Endothelial cell (in vitro differentiated cells): ENCODE measurements at regions not wholly inside any gene's neighbourhood (a gene's known extent, or its start where the extent isn't known, plus 50 kb on each side); places are given as distances from the start of the nearest gene placed in this dataset.

ENCODE experiments used
- DNase-seq: peaks from one replicate; pipeline ENCODE4 v3.0.0; 2021; ENCODE audit warnings: low spot score
- H3K27ac Mint-ChIP-seq: one replicate; pipeline ENCODE4 v1.8.0; 2021; ENCODE audit warnings: mixed read lengths, inconsistent platforms; ENCODE audit not compliant: unreplicated experiment
- H3K27me3 Mint-ChIP-seq: one replicate; pipeline ENCODE4 v1.8.0; 2021; ENCODE audit warnings: mild to moderate bottlenecking, moderate library complexity, mixed read lengths, inconsistent platforms; ENCODE audit not compliant: unreplicated experiment
- H3K36me3 Mint-ChIP-seq: one replicate; pipeline ENCODE4 v1.8.0; 2021; ENCODE audit warnings: mild to moderate bottlenecking, low read depth, mixed read lengths, inconsistent platforms; ENCODE audit not compliant: unreplicated experiment
- H3K4me1 Mint-ChIP-seq: one replicate; pipeline ENCODE4 v1.8.0; 2021; ENCODE audit warnings: mild to moderate bottlenecking, mixed read lengths, inconsistent platforms; ENCODE audit not compliant: unreplicated experiment
- H3K4me3 Mint-ChIP-seq: one replicate; pipeline ENCODE4 v1.8.0; 2021; ENCODE audit warnings: mild to moderate bottlenecking, mixed read lengths, inconsistent platforms; ENCODE audit not compliant: unreplicated experiment
- H3K9me3 Mint-ChIP-seq: one replicate; pipeline ENCODE4 v1.8.0; 2021; ENCODE audit warnings: mixed read lengths, inconsistent platforms; ENCODE audit not compliant: unreplicated experiment
- TF ChIP-seq, protein P1 (sequence below): fragments of 200-600 bp; sonication (generic); IDR thresholded peaks from one replicate; pipeline ENCODE4 v1.5.0; 2021; ENCODE audit warnings: antibody characterized with exemption; ENCODE audit not compliant: unreplicated experiment

- no peak overlapping the region for H3K4me3 Mint-ChIP-seq
- H3K36me3 Mint-ChIP-seq: peaks cover 4% of the 10 kb centered on the region
- H3K27me3 Mint-ChIP-seq: peaks cover 1% of the 10 kb centered on the region
- DNase-seq: no peak
- H3K27ac Mint-ChIP-seq: no peak overlapping the region
- H3K4me1 Mint-ChIP-seq: no peaks in the 10 kb centered on the region
- no peaks in the 10 kb centered on the region for H3K9me3 Mint-ChIP-seq
- TF ChIP-seq, protein P1, sequence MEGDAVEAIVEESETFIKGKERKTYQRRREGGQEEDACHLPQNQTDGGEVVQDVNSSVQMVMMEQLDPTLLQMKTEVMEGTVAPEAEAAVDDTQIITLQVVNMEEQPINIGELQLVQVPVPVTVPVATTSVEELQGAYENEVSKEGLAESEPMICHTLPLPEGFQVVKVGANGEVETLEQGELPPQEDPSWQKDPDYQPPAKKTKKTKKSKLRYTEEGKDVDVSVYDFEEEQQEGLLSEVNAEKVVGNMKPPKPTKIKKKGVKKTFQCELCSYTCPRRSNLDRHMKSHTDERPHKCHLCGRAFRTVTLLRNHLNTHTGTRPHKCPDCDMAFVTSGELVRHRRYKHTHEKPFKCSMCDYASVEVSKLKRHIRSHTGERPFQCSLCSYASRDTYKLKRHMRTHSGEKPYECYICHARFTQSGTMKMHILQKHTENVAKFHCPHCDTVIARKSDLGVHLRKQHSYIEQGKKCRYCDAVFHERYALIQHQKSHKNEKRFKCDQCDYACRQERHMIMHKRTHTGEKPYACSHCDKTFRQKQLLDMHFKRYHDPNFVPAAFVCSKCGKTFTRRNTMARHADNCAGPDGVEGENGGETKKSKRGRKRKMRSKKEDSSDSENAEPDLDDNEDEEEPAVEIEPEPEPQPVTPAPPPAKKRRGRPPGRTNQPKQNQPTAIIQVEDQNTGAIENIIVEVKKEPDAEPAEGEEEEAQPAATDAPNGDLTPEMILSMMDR: no peak
Observed at GRCh38 chr15:81686021-81686420, 312.0 kb upstream of the TMC3 start.

GRCh38 chr15:81685237-81685636 lies 311.2 kb upstream of the TMC3 start:
- TF ChIP-seq, protein P1: no peak
- H3K9me3 Mint-ChIP-seq: no peaks in the 10 kb centered on the region
- H3K4me3 Mint-ChIP-seq: no peak overlapping the region

DNA sequence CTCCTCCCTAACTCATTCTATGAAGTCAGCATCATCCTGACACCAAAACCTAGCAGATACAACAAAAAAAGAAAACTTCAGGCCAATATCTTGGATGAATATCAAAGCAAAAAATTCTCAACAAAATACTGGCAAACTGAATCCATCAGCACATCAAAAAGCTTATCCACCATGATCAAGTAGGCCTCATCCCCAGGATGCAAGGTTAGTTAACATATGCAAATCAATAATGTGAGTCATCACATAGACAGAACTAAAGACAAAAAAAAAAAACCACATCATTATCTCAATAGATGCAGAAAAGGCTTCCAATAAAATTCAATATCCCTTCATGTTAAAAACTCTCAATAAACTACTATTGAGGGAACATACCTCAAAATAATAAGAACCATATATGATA lies 306.8 kb upstream of the TMC3 start:
- Mint-ChIP-seq H3K27ac (no peak overlapping the region), H3K4me3 (no peak overlapping the region), H3K36me3 (peaks cover 4% of the 10 kb centered on the region), H3K9me3 (no peaks in the 10 kb centered on the region), H3K4me1 (no peaks in the 10 kb centered on the region), H3K27me3 (no peaks in the 10 kb centered on the region)
- DNase-seq: no peak
- TF ChIP-seq, protein P1: no peak

More at GRCh38 chr15:81685237-81685636, 311.2 kb upstream of the TMC3 start:
- H3K27ac Mint-ChIP-seq: no peak overlapping the region
- no peak for DNase-seq
- peaks cover 4% of the 10 kb centered on the region for H3K36me3 Mint-ChIP-seq
- peaks cover 1% of the 10 kb centered on the region for H3K27me3 Mint-ChIP-seq
- no peaks in the 10 kb centered on the region for H3K4me1 Mint-ChIP-seq

- Mint-ChIP-seq H3K9me3 (no peaks in the 10 kb centered on the region), H3K4me1 (peaks cover 2% of the 10 kb centered on the region)
Observed at GRCh38 chr15:81666839-81667238, 292.8 kb upstream of the TMC3 start.

GRCh38 chr15:81660976-81661375 lies 287.0 kb upstream of the TMC3 start:
- no peaks in the 10 kb centered on the region for H3K27me3 Mint-ChIP-seq

More at GRCh38 chr15:81666839-81667238, 292.8 kb upstream of the TMC3 start:
- Mint-ChIP-seq H3K36me3 (no peaks in the 10 kb centered on the region), H3K4me3 (no peak overlapping the region), H3K27ac (no peak overlapping the region), H3K27me3 (no peaks in the 10 kb centered on the region)
- no peak for DNase-seq
- TF ChIP-seq, protein P1: no peak

More at GRCh38 chr15:81660976-81661375, 287.0 kb upstream of the TMC3 start:
- TF ChIP-seq, protein P1: no peak
- H3K27ac Mint-ChIP-seq: no peak overlapping the region
- H3K4me3 Mint-ChIP-seq: no peak overlapping the region
- DNase-seq: no peak
- peaks cover 6% of the 10 kb centered on the region for H3K4me1 Mint-ChIP-seq
- H3K9me3 Mint-ChIP-seq: no peaks in the 10 kb centered on the region
- peaks cover 4% of the 10 kb centered on the region for H3K36me3 Mint-ChIP-seq
